Lung (tissue), 11 donors: ENCODE measurements at regions not wholly inside any gene's neighbourhood (a gene's known extent, or its start where the extent isn't known, plus 50 kb on each side); places are given as distances from the start of the nearest gene placed in this dataset.
"Not testable (repeated sequence)": the region's sequence is repeated elsewhere in the genome, so short reads cannot be mapped to it uniquely, and the experiment has no call there.

ENCODE experiments used
- ATAC-seq: fragments of 200-7000 bp; cut with Tn5 transposase; one replicate; pipeline ENCODE4 v1.9.1; 2020; ENCODE audit warnings: moderate number of reproducible peaks; ENCODE audit not compliant: insufficient read depth, low FRiP score
- DNase-seq, 3 donors: peaks; one replicate each; pipeline ENCODE4 v3.0.0-alpha.2; 2013 to 2017
- H3K27ac ChIP-seq, 2 donors: one replicate each; pipeline ENCODE4 v1.5.1; 2013; ENCODE audit warnings: mild to moderate bottlenecking in 2 of 2, moderate library complexity in 2 of 2, control low read depth in 1 of 2, inconsistent platforms in 1 of 2, low read depth in 1 of 2, low read length in 1 of 2
- H3K27me3 ChIP-seq, 3 donors: one replicate each; pipeline ENCODE4 v1.5.1; 2013; ENCODE audit warnings: low read length in 2 of 3; ENCODE audit not compliant: control insufficient read depth in 3 of 3, insufficient read depth in 3 of 3
- H3K36me3 ChIP-seq, 4 donors: one replicate each; pipeline ENCODE4 v1.5.1; 2013; ENCODE audit warnings: low read length in 4 of 4, mild to moderate bottlenecking in 1 of 4, moderate library complexity in 1 of 4; ENCODE audit not compliant: control insufficient read depth in 4 of 4, insufficient read depth in 4 of 4
- H3K4me1 ChIP-seq, 5 donors: one replicate each; pipeline ENCODE4 v1.5.1; 2013; ENCODE audit warnings: low read length in 5 of 5, mild to moderate bottlenecking in 2 of 5, moderate library complexity in 1 of 5; ENCODE audit not compliant: control insufficient read depth in 5 of 5, insufficient read depth in 5 of 5
- H3K4me3 ChIP-seq: one replicate; pipeline ENCODE4 v1.5.1; 2013; ENCODE audit warnings: mild to moderate bottlenecking, control low read depth, moderate library complexity
- H3K9ac ChIP-seq, 2 donors: one replicate each; pipeline ENCODE4 v1.5.1; 2013; ENCODE audit warnings: low read length in 2 of 2, control low read depth in 1 of 2; ENCODE audit not compliant: insufficient read depth in 1 of 2
- H3K9me3 ChIP-seq, 4 donors: one replicate each; pipeline ENCODE4 v1.5.1; 2013; ENCODE audit warnings: low read length in 3 of 4, mild to moderate bottlenecking in 1 of 4, moderate library complexity in 1 of 4; ENCODE audit not compliant: control insufficient read depth in 4 of 4, insufficient read depth in 3 of 4
- WGBS, 2 donors: extraction: QIAGEN DNeasy Blood & Tissue Kit; methylation state at CpG; one replicate each; pipeline ENCODE4 v1.1.7; 2013; 5-methylcytosine and 5-hydroxymethylcytosine counted together
- TF ChIP-seq, protein P1 (sequence below): IDR thresholded peaks from 2 replicates; pipeline ENCODE4 v1.5.1; 2012; ENCODE audit warnings: mild to moderate bottlenecking; ENCODE audit errors: control extremely low read depth, extremely low read depth
- donor health status: control.
- donor health status: control.
- donor health status: Bipolar disorder and iron deficiency.
- donor health status: healthy.
- donor health status: DM: yes; HTN: yes; CAD: no.

DNA sequence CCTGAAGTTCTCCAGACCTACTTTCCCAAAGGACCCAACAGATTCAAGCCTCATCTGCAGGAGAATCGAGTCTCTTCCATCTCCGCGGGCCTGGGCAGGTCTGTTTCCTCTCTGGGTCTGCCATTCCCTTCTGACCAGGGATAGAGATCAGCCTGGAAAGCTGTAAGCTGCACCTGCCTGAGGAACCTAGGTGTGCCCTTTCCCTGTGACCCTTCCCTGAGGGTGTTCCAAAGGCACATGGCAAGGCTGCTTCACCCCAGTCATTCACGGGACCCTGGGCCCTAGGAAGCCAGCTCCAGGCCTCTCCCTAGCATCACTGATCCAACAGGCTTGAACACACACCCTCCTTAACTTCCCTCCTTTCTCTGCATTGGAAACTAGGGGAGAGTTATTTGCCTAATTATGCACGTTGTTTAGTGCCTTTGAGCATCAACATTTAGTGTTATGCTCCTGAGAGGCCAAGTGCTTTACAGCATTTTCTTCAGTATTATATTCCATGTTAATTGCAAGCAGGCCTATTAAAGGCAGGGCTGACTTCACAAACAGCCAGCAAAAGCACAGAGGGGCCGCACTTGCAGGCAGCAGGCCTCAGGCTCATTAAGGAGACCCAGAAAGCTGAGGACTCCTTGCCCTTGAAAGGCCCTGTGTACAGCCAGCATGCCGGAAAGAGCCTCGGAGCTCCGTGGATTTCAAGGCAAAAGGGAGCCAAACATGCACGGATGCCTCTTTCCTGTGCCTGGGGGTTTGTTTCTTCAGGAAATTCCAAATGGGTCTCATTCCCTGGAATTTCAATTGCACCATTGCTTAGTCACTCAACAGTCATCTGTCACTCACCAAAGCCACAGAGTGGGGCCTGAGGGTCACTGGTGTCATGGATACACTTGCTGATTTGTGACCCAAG, 91.0 kb upstream of the FAM20C start:
- Histone ChIP-seq H3K9me3 (peaks cover 0 to 4% (median 0%) of the 10 kb centered on the region in 4 donors), H3K4me3 (no peak overlapping the region), H3K36me3 (no peaks in the 10 kb centered on the region), H3K27me3 (peaks cover 0 to 5% (median 0%) of the 10 kb centered on the region in 3 donors), H3K4me1 (no peaks in the 10 kb centered on the region), H3K9ac (no peak overlapping the region), H3K27ac (no peak overlapping the region)
- ATAC-seq (no peak), DNase-seq (no peak)
- TF ChIP-seq, protein P1, sequence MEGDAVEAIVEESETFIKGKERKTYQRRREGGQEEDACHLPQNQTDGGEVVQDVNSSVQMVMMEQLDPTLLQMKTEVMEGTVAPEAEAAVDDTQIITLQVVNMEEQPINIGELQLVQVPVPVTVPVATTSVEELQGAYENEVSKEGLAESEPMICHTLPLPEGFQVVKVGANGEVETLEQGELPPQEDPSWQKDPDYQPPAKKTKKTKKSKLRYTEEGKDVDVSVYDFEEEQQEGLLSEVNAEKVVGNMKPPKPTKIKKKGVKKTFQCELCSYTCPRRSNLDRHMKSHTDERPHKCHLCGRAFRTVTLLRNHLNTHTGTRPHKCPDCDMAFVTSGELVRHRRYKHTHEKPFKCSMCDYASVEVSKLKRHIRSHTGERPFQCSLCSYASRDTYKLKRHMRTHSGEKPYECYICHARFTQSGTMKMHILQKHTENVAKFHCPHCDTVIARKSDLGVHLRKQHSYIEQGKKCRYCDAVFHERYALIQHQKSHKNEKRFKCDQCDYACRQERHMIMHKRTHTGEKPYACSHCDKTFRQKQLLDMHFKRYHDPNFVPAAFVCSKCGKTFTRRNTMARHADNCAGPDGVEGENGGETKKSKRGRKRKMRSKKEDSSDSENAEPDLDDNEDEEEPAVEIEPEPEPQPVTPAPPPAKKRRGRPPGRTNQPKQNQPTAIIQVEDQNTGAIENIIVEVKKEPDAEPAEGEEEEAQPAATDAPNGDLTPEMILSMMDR, result no peak
- WGBS, 2 donors, result 81 to 85% methylated on average over 10 of the region's 10 CpGs

DNA sequence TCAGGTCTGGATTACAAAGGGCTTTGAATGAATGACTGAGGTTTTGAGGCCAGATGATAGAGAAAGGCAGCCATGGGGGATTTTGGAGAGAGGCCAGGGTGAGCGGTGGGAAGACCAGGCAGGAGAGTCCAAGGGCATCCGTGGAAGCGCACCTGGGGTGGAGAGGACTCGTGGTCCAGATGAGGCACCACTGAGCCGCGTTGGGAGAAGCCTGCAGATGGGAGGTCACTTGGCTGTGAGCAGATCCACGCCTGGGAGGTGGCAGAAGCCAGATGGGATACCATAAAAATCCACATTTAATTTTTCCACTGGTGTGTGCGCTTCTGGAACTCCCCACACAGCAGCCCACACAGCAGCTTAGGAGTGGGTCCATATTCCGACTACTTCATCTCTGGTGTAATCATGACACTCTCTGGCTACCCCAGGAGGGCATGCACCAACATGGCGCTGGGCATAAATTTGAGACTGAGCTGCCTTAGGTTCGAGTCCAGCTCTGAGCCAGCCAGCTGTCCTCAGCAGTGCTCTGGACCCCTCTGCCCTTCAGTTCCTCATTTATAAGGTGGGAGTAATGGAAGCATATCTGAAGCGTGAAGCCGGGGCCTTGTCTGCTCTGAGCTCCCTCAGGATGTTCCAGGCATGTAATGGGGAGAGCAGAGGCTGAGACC, 90.2 kb upstream of the FAM20C start:
- 86 to 89% methylated on average over 13 of the region's 13 CpGs for WGBS, 2 donors
- H3K4me1 ChIP-seq, result no peaks in the 10 kb centered on the region
- ATAC-seq, result no peak

DNA sequence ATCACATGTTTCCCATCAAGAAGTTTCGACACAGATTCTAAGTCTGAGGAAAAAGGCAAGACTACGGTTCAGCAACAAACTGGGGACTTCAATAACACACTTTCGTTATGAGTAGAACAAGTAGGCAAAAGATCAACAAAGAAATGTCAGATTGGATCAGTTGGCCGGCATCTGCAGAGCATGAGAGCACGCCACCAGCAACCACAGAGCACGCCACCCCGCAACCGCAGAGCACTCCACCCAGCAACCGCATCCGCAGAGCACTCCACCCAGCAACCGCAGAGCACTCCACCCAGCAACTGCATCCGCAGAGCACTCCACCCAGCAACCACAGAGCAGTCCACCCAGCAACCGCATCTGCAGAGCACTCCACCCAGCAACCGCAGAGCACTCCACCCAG, 89.7 kb upstream of the FAM20C start:
- TF ChIP-seq, protein P1, result no peak

More for the DNA sequence above, 90.2 kb upstream of the FAM20C start:
- Histone ChIP-seq H3K27ac (no peak overlapping the region), H3K36me3 (no peaks in the 10 kb centered on the region), H3K9me3 (peaks cover 0 to 4% (median 0%) of the 10 kb centered on the region in 4 donors), H3K9ac (no peak overlapping the region), H3K27me3 (peaks cover 0 to 8% (median 0%) of the 10 kb centered on the region in 3 donors), H3K4me3 (no peak overlapping the region)
- TF ChIP-seq, protein P1, result no peak
- DNase-seq, result no peak

GRCh38 chr7:103981-104380, 88.4 kb upstream of the FAM20C start:
- not testable (repeated sequence) for H3K9ac ChIP-seq, H3K9me3 ChIP-seq, DNase-seq, H3K4me1 ChIP-seq, ATAC-seq, H3K4me3 ChIP-seq, H3K36me3 ChIP-seq, H3K27ac ChIP-seq
- H3K27me3 ChIP-seq, result peaks cover 0 to 10% (median 0%) of the 10 kb centered on the region in 3 donors
- 80 to 96% methylated on average over 4 of the region's 10 CpGs for WGBS, 2 donors

More for the DNA sequence above, 89.7 kb upstream of the FAM20C start:
- H3K27ac ChIP-seq, result no peak overlapping the region
- H3K27me3 ChIP-seq, result peaks cover 0 to 10% (median 0%) of the 10 kb centered on the region in 3 donors
- H3K4me1 ChIP-seq, result no peaks in the 10 kb centered on the region
- DNase-seq (no peak), ATAC-seq (no peak)
- H3K9me3 ChIP-seq, result peaks cover 0 to 3% (median 0%) of the 10 kb centered on the region in 4 donors
- H3K4me3 ChIP-seq, result no peak overlapping the region
- H3K36me3 ChIP-seq, result no peaks in the 10 kb centered on the region
- 62 to 78% methylated on average over 12 of the region's 14 CpGs for WGBS, 2 donors
- H3K9ac ChIP-seq, result no peak overlapping the region
